ENCODE measurements at regions not wholly inside any gene's neighbourhood (a gene's known extent, or its start where the extent isn't known, plus 50 kb on each side); places are given as distances from the start of the nearest gene placed in this dataset.

DNA sequence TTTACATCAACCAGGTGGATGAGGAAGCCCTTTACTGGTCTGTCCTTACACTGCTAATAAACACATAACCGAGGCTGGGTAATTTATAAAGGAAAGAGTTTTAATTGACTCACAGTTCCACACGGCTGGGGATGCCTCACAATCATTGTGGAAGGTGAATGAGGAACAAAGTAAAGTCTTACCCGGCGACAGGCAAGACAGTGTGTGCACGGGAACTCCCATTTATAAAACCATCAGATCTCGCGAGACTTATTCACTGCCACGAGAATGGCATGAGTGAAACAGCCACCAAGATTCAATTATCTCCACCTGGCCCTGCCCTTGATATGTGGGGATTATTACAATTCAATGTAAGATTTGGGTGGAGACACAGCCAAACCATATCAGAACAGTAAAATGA, 67.3 kb upstream of the GRAMD2B start:
- no peak for TF ChIP-seq POLR2A (IDR thresholded peaks at IDR 0.05)
- TF ChIP-seq, protein P1, sequence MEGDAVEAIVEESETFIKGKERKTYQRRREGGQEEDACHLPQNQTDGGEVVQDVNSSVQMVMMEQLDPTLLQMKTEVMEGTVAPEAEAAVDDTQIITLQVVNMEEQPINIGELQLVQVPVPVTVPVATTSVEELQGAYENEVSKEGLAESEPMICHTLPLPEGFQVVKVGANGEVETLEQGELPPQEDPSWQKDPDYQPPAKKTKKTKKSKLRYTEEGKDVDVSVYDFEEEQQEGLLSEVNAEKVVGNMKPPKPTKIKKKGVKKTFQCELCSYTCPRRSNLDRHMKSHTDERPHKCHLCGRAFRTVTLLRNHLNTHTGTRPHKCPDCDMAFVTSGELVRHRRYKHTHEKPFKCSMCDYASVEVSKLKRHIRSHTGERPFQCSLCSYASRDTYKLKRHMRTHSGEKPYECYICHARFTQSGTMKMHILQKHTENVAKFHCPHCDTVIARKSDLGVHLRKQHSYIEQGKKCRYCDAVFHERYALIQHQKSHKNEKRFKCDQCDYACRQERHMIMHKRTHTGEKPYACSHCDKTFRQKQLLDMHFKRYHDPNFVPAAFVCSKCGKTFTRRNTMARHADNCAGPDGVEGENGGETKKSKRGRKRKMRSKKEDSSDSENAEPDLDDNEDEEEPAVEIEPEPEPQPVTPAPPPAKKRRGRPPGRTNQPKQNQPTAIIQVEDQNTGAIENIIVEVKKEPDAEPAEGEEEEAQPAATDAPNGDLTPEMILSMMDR (IDR thresholded peaks at IDR 0.05), result no peak
